Stimulated activated CD4-positive, alpha-beta T cell treated with anti-CD3 and anti-CD28 coated beads, Interleukin-12 subunit alpha, Interleukin-12 subunit beta, amount 100 ng/mL, for 48 hours (primary cell): ENCODE measurements at regions not wholly inside any gene's neighbourhood (a gene's known extent, or its start where the extent isn't known, plus 50 kb on each side); places are given as distances from the start of the nearest gene placed in this dataset.

Source experiments
- DNase-seq, 3 donors: peaks; one replicate each; pipeline ENCODE4 v3.0.0-alpha.2; 2020; ENCODE audit warnings: low read depth in 2 of 3, low spot score in 1 of 3

DNA sequence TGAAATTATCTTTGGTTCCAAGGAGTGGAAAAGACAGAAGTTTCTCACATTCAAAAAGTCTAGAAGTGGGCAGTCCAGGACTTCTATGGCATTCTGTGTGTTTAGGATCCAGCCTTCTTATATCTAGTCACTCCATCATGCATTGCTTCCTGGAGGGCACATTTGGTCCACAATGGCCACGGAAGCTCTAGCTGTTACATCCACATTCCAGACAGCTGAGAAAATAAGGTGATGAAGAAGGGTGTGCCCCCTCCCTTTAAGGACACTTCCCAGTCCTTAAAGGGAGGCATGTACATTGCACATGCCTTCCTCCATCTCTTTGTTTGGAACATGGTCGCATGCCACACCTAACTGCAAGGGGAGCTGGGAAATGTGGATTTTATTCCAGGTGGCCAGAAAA, 59.9 kb upstream of the BZW1 start:
- DNase-seq: no peak

DNA sequence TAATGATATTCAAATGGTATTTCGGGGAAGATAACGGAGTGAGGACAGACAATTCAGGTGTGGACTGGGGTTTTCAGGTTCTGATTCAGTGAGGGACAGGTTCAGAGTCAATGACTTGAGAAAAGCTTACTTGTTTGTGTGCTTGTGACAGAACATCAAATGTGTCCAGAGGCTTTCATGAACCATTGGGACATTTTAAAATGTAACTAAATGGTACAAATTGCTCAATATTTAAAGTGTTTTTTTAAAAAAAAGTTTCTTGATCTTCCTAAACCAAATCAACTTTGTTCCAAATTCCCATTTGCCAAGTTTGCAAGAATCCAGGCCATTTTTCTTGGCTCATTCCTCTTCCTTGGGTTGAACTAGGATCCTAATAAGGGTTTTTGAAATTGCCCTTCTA, 59.4 kb upstream of the BZW1 start:
- DNase-seq: no peak

DNA sequence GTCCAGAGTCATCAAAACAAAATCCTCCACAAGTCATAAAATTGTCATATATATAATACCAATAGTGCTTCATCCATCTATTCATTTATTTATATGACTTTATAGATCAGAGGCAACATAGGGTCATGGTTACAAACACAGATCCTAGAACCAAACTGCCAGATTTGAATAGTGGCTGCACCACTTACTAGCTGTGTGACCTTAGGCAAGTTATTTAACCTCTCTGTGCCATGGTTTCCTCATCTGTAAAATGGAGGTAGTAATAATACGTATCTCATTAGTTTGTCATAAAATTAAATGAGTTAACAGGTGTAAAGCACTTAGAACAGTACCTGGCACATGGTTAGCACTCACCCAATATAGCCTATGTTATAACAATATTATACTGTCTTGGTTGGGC, 58.9 kb upstream of the BZW1 start:
- no peak for DNase-seq

DNA sequence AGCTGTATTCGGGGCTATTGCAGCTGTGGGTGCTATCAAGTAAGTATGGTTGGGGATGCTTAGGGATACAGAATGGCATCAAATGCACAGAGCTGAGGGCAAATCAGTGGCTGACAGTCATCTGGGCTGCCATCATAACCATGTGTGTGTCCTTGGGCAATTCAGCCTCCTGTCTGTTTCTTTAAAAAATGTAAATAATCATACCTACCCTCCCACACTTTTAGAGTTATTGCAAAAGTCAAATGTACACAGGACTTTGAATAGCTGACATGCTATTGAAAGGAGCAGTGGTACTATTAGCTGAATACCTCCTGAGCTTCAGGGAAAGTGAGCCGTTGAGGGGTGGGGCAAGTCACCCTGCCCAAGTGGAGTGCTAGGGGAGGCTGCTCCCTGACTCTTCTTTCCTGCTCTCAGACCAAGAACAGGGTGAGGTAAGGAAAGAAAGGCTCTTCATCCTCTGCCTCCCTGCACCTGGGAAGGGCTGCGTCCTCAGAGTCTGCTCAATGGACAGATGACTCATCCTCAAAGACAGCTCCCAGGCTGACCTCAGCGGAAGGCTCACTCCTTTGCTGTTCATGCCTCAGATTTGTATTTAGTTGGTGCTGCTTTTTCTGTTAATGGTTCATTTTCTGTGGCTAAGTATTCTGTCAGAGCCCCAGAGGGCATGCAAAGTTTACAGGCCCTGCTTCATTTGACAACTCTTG, 54.9 kb upstream of the BZW1 start:
- DNase-seq: no peak

DNA sequence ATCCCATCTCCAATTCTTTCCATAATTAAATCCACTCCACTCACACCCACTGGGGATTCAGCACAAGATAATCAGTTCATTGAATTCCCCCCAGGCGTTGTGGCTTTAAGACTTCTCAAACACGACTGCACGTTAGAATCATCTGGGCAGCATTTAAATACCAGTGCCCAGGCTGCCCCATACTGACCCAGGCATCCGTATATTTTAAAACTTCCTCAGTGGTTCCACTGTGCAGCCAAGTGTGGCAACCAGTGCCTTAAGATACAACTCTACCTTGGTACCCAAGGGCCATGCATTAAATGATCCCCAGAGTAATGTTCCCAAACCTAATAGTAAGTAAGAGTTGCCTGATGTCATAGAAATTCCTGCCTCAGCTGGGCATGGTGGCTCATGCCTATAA, 54.3 kb upstream of the BZW1 start:
- DNase-seq: no peak

DNA sequence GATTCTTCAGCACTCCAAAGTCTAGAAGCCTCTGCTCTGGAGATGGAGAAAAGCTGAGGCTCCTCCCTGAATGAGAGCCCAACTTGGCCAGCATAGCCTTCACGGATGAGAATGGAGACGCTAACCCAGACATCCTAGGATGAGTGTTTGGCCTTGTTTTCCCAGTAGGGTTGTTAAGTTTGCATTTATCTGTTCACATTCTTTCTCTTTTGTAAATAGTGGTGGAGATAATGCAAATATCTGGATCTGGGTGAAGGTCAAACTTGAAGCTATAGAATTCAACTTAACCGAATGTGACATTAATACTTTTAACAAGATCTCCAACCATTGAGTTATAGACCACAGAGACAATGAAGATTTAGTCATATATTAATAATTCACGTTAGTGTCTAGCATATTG, 53.4 kb upstream of the BZW1 start:
- no peak for DNase-seq

DNA sequence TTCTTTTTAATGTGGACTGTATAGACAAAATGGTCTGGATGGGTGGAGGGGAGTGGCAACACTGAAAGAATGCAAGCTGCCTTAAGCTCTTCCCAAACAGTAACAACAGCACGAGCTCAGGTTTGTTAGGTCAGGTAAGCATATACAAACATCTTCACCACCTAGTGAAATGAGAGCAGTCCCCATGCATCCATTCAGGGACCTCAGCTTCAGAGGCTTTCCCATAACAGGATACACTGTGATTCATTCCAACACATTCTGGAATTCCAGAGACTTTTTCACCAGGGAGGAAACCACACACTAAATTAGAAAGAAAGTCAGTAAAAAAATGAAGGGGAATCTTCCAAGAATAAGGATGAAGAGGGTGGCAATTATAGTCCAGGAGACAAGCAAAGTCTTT, 50.4 kb upstream of the BZW1 start:
- no peak for DNase-seq
